ENCODE measurements at regions not wholly inside any gene's neighbourhood (a gene's known extent, or its start where the extent isn't known, plus 50 kb on each side); places are given as distances from the start of the nearest gene placed in this dataset.
"Not testable (repeated sequence)": the region's sequence is repeated elsewhere in the genome, so short reads cannot be mapped to it uniquely, and the experiment has no call there.

DNA sequence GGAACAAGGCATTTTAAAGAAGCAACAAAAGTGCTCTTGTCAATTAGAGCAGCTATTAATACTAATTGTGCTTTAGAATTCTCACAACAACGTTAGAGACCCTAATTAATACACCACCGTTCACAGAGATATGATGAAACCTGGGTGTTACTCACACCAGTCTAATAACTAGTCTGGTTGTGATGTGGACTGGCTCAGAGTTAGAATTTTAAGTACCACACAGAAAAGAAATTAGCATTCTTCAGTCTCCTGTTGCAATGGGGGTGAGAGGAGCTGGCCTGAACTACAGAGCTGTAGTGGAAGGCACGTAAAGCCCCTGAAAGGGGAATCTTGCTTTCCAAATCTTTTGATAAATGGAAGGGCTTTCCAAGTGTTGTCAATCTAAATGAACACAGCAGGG, 240.8 kb upstream of the TOX3 start:
- no peak for DNase-seq (ENCODE audit: low spot score)

DNA sequence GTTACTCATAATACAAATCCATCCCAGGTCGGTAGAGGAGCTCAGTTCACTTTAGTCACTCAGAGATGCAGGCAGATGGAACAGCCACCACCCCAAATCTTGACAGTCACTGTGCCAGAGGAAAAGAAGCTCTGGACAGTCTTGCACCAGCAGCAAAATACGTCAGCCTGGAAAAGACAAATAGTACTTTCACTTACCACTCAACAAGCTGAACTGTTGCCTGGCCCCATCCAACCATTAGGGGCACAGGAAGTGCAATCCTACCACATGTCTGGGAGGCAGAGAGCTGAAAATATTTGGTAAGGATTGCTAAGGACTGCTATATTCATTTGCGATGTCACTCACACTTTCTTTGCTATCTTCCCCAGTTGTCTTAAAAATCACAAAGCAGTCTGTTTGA, 239.1 kb upstream of the TOX3 start:
- no peak for DNase-seq (ENCODE audit: low spot score)

DNA sequence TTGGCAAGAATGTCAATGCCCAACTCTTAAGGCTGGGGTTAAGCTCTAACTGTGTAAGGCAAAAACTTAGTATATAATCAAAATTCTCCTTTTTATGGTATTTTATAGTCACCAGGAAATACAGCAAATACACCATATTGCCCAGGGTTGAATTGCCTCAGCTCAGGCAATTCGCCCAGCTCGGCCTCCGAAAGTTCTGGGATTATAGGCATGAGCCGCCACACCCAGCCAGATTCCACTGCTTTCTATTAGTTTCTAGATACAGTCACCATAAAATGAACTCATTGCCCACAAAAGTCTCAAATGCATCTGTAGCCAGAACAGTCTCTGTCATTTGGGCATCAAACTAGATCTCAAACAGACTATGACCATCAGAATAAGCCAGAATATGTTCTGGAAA, 238.7 kb upstream of the TOX3 start:
- DNase-seq (ENCODE audit: low spot score), result no peak

DNA sequence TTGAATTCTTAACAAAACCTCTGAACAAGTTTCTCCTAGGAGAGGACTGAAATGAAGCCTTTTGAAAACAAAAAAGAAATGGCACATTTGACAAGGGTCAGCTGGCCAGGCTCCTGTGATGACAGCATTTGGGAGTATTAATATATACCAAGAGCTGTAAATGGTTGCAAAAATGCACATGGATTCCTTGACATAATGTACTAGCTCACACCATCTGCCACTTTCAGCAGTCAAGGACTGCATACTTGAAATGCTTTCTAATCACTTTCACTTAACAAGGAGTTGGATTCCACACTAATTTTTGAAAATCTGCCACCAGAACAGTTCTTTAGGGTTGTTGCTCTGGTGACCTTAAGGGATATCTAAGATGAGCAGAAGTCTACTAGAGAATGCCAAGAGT, 236.7 kb upstream of the TOX3 start:
- no peak for DNase-seq (ENCODE audit: low spot score)

DNA sequence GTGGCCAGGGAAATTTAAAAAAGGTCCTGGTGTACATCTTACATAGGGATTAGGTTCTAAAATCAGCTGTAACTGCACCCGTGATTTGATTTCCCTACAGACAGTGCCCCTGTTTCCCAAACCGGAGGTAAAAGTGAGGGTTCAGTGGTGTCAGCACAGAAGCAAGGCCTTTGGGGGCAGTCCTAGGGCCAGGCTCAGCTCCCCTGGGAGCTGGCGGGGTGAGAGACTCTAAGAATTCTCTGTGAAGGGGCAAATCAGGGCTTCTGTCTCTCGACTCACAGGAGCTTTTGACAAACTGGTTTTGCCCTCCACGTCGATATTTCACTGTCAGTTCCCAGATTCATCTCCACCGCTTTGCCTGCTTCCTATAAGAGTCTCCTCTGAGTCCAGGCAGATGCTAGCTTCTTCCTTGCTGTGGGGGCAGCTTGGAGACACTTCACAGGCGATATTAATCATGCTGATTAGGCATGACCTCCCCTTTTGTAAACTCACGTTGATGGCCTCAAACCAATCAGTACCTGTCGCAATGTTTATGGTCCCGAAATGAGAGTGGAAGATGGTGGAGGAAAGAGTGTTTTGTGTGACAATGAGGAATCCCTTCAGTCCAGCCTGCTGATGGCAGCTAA, 234.2 kb upstream of the TOX3 start:
- no peak for DNase-seq (ENCODE audit: low spot score)

DNA sequence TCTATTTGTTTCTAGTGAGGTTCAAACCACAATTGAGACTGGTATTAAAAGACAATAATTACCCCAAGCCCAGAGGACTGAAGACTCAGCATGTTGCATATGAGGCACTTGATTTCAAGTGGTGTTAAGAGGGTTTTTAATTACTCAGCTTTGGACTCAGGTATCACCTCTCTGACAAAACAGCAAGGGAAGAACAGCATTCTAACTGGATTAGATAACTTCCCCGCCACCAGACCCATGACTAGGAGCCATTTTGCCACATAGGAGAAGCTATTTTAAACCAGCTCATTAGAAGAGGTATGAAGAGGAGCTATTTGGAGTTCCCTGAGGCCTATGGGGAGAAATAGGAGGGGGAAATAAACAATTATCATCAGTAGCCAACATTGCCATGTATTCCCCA, 226.1 kb upstream of the TOX3 start:
- no peak for DNase-seq (ENCODE audit: low spot score)

DNA sequence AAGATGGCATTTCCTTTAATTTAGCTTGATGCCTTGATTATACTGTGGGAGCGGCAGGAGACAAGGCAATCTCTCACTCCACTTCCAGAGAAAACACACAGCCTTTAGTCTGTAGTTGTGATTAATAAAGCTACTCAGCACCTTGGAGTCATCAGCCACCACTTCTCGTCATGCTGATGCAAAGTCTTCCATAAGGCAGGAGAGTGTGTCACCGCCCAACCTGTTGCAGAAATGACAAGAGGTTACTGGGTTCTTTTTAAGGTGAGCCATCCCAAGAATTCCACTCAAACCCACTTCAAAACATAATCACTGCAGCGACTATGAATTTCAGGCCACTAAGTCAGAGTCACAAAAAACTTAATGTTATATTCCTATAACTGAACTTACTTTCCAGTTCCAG, 223.9 kb upstream of the TOX3 start:
- no peak for DNase-seq (ENCODE audit: low spot score)

DNA sequence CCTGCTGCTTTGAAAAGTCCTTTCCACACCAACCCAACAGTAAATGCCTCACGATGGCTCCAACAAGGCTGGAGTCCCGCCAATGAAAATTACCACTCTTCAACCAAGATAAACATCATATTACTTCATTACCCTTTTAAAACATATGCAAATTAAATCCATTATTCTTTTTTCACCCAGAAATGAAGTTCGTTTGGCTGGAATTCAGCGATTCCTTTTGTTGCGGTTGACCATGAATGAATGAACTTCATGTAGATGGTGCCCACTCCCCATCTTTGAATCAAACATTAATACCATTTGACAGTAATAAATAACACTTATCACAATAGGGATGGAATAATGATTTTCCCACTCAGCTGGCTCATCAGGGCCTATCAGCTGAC, 211.5 kb upstream of the TOX3 start:
- no peak for DNase-seq (ENCODE audit: low spot score)

DNA sequence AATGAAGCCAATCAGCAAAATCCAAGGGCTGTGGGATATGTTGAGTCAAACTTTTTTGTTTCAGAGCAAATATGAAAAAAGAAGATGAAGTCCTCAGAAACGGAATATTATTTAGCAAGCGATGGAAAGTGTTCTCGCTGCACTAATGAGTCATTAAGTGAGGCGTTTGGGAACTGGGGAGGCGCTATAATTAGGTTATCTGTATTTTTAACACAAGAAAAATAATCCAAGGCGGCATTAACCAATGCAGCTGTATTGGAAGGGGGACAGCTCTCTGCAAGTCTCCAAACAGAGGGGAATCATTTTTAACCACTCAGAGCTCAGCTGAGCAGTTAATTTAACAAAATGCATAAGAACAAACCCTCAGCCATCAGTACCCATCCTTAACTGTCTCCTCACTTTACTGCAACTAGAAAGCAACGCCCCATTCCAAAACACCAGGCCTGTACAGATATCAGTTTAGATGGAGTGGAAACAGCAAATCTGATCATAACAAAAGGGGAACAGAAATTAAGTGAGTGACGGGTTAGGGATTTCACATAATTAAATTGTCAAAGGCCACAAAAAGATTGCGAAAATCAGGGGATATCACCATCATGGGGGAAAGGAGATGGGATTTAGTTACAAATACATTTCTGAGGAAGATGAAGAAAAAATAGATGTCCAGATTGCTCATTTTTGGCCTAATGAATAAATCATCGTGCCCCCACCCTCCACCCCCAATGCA, 211.0 kb upstream of the TOX3 start:
- no peak for DNase-seq (ENCODE audit: low spot score)

DNA sequence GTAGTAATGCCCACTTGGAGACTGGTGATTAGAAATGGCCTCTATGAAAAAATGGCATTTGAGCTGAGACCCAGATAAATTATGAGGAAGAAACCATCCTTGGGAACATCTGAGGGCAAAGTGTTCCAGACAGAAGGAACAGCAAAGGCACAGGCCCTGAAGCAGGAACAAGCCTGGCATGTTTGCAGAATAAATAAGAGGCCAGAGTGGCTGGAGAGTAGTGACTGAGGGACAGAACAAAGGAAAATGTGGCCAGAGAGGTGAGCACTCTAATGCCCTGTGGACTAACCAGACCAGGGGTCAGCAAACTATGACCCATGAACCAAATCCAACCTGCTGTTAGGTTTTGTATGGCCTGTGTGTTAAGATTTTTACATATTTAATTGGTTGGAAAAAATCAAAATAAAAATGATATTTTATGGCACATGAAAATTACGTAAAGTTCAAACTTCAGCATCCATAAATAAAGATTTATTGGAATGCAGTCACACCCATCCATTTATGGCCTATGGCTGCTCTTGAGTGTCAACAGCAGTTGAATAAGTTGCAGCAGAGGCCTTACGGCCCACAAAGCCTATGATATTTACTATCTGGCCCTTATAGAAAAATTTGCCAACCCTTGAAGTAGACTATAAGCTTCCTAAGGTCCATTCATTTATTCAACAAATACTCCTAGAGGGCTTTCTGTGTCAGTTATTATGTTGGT, 210.0 kb upstream of the TOX3 start:
- no peak for DNase-seq (ENCODE audit: low spot score)

DNA sequence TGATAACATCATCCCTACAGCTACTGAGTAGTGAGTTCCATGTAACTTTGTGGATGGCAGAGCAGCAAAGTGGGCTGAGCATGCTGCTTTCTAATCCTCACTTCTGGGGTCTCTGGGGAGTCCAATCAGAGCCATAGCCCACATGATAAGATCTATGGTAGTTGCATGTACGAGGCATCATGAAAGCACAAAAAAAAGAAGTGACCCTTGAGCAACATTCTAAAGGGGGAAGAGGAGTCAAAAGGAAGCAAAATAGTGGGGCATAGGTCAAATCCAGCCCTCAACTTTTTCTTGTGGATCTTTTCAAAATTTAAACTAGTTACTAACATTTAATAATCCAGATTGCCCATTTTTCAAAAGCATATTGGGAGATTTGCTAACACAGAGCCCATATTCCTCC, 208.5 kb upstream of the TOX3 start:
- no peak for DNase-seq (ENCODE audit: low spot score)

DNA sequence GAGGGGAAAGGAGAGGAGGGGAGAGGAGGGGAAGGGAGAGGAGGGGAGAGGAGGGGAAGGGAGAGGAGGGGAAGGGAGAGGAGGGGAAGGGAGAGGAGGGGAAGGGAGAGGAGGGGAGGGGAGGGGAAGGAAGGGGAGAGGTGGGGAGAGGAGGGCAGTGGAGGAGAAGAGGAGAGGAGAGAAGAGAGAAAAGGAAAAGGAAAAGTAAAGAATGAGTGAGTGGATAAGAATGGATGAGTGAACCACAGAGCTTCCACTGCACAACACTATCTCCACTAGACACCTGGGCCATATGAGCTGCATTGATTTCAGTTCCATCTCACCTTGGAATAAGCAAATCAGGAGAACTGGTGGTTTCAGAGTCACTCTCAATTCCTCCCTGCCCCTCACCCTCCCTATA, 204.1 kb upstream of the TOX3 start:
- no peak for DNase-seq (ENCODE audit: low spot score)

DNA sequence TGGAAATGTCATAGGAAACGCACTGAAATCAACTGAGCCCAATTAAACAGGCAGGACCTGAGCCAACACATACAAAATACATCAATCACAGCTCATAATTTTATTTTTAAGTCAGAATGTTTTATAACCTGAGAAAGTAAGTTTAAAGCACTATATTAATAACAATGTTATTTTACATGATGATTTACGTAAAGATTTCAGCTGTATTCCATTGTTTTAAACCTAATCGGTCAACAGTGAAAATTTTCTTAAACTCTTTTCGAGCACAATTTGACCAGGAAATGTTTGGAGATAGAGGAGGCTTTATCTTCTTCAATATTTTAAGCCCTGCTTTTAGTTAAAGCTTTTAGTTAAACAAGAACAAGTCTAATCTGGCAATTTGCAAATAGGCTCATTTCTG, 201.8 kb upstream of the TOX3 start:
- DNase-seq (ENCODE audit: low spot score), result no peak

DNA sequence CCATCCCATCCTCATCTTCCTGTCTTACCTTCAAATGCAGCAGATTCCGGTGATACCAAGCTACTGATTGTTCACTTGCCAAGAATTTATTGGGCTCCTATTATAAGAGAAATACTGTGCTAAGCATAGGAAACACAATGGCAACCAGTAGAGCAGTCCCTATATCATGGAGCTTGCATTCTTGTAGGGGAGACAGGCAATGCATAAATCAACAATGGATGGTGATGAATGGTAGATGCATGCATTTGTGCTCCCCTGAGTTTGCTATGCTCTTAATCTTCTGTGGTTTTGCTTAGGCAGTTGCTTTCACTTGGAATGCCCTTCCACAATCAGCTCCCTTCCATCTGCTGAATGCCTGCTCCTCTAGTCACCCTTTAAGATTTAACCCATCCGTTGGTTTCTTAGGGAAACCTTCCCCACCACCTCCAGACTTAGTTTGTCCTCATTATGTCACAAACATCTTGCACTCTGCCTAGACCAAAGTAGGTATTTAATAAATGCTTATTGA, 200.2 kb upstream of the TOX3 start:
- DNase-seq (ENCODE audit: low spot score), result no peak

DNA sequence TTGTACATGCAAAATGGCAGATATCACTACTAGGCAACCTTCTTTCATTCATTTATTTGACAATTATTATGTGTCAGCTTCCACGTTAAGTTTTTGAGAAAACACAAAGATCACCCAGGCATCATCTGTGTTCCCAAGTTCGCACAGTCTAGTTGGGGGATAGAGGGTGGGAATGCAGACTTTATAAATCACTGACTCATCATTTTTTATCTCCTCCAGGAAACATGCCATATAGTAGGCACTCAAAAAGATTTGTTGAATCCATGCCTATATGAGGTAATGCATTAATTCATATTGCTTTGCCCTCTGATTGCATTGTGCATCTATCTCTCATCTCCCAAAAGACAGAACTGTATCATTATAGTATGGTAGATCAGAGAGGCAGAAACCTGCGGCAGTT, 196.8 kb upstream of the TOX3 start:
- DNase-seq (ENCODE audit: low spot score), result no peak

DNA sequence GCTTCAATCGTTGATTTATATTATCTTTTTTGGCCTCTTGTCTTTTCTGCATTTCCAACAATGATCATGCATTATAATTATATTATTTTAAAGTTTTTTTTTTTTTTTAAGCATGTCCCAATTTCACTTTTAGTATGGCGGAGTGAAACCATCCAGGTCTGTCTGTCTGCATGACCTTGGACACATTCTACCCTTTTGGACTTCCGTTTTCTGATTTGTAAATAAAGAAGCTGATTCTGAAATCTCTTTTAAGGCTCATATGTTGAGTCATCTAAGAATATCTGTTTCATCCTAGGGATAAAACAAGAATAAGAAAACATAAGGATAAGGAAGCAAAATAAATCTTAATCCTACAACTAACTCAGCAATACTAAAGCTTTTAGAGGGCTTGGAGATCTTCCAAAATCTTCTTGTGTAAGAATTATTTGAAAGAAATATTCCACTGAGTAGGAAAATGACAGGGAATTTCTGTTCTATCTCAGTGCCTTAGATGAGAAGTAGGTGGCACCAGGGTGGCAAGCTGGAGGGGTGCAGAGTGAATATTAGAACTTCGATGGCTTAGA, 195.7 kb upstream of the TOX3 start:
- no peak for DNase-seq (ENCODE audit: low spot score)

DNA sequence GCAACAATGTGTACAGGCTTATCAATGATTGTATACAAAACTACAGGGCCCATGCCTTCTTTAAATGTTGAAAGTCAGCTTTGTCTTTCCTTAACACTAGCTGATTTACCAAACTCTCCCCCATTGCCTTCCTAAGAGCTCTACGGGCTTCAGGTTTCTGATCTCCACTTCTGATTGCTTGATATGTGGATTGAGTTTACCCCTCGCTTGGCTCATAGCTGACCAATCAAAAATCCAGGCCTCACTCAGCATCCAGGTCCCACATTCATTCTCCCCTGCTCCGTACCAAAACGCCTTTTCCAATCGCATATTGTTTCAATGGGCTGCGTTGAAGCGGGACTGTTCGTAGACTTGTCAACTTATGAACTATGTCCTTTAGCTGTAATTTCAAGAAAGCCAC, 195.1 kb upstream of the TOX3 start:
- DNase-seq (ENCODE audit: low spot score), result no peak

DNA sequence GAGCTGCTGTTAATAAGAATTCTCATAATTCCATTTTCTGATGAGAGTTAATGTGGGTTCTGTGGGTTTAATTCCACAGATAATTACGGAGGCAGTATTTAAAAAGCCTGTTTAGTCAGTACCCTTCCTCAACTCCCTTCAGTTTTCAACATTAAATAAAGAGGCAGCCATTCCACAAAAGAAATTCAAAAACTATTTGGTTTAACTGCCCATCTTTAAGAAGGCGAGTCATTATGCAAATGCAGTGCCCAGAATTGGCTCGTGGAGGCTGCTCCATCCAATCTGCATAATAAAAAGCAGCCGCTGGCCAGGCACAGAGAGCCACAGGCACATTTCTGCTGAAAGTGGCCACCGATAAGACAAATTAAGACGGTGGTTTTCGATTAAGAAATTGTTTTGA, 194.4 kb upstream of the TOX3 start:
- no peak for DNase-seq (ENCODE audit: low spot score)

DNA sequence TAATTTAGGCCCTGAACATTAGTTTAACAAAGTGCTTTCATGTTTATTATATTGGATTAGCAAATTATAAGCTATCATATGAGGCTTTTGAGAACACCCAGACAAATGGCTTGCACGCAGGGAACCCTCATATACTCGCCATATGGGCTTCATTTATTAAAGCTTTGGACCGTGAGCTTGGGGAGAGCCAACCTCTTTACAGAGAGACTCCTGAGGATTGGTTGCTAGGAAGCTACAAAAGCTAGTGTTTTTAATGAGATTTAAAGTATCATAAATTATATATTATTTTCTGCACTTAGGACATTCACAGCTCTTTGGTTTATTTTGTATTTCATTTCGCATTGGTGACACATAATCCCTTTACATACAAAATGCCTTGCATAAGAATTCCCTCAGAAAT, 193.8 kb upstream of the TOX3 start:
- DNase-seq (ENCODE audit: low spot score), result no peak

DNA sequence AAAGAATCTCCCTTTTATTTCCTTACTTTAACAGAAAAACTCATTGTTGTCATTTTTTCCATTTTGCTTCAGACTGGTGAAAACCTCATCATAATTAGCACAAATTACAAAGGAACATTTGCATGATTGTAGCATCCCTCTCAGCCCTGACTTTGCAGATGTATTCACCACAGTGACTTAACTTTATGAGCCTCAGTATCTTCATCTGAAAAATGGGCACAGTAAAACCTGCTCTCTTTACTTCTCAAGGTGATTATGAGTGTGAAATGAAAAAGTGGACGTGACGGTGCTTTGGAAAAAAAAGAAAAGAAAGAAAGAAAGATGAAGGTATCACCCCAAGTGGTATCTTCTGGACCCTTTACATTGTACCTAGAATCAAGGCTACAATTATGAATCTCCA, 193.4 kb upstream of the TOX3 start:
- no peak for DNase-seq (ENCODE audit: low spot score)

DNA sequence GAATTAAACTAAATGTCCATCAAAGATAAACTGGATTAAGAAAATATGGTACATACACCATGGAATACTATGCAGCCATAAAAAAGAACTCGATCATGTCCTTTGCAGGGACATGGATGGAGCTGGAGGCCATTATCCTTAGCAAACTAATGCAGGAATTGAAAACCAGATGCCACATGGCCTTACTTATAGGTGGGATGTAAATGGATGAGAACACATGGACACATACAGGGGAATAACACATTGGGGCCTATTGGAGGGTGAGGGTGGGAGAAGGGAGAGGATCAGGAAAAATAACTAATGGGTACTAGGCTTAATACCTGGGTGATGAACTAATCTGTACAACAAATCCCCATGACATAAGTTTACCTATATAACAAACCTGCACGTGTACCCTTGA, 192.0 kb upstream of the TOX3 start:
- not testable (repeated sequence) for DNase-seq (ENCODE audit: low spot score)

DNA sequence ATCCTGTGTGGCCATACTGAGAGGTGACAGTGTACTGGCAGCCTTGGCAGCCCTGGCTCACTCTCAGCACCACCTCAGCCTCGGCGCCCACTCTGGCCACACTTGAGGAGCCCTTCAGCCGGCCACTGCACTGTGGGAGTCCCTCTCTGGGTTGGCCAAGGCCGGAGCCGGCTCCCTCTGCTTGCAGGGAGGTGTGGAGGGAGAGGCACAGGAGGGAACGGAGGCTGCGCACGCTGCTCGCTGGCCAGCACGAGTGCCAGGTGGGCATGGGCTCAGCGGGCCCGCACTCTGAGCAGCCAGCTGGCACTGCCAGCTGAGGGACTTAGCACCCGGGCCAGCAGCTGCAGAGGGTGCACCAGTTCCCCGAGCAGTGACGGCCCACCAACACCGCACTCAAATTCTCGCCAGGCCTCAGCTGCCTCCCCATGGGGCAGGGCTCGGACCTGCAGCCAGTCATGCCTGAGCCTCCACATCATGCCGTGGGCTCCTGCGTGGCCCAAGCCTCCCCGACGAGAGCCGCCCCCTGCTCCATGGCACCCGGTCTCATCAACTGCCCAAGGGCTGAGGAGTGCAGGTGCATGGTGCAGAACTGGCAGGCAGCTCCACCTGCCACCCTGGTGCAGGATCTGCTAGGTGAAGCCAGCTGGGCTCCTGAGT, 184.4 kb upstream of the TOX3 start:
- DNase-seq (ENCODE audit: low spot score), result no peak

DNA sequence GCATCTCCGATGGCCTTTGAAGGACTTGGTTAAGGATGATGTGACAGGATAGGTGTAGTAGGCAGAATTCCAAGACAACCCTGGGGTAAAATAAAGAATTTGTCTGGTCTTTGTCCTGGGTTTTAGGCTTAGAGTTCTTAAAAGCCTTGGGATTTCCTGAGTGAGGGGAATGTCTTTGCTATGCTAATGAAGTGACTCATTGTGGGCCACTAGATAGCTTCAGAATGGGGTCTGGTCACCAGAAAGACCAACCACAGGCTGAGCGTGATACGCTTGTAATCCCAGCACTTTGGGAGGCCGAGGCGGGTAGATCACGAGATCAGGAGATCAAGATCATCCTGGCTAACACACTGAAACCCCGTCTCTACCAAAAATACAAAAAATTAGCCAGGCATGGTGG, 182.8 kb upstream of the TOX3 start:
- no peak for DNase-seq (ENCODE audit: low spot score)
